GM13977 (cell line): ENCODE measurements at regions not wholly inside any gene's neighbourhood (a gene's known extent, or its start where the extent isn't known, plus 50 kb on each side); places are given as distances from the start of the nearest gene placed in this dataset.

Source experiments
- DNase-seq: peaks from one replicate; pipeline ENCODE4 v3.0.0; 2012; ENCODE audit warnings: low spot score
- in situ Hi-C: fragments of 300-500 bp; cut with MboI; formaldehyde crosslinking; loops from one replicate; pipeline ENCODE4 v1.12.0; 2022; ENCODE audit warnings: low sequenced_read_pairs, low pct_unique_long_range_greater_than_20kb, mixed read lengths, inconsistent platforms; ENCODE audit not compliant: unreplicated experiment
- TF ChIP-seq, protein P1 (sequence below): IDR thresholded peaks from 2 replicates; pipeline ENCODE4 v1.5.1; 2012; ENCODE audit warnings: mild to moderate bottlenecking, control low read depth; ENCODE audit not compliant: insufficient read depth; ENCODE audit errors: extremely low read depth, missing control alignments

DNA sequence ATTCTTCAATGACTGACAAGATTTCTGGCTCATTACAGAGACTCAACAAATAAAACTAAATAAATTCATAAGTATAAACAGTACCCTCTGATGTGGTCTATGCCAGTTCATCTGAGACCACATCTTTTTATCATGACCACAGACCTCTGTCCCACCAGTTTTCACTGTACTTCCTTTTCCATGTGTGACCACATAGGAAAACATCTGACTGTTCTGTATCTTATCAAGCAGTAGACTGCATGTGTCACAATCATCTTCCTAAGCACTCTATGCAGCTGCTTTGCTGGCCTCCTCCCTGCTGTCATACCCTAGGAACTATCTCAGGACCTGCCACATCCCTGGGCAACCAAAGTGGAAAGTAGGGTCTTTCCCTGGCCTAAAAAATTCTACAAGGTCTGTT lies 205.0 kb upstream of the ZNF462 start:
- DNase-seq, result no peak
- in situ Hi-C loops, result no loop called here
- TF ChIP-seq, protein P1, sequence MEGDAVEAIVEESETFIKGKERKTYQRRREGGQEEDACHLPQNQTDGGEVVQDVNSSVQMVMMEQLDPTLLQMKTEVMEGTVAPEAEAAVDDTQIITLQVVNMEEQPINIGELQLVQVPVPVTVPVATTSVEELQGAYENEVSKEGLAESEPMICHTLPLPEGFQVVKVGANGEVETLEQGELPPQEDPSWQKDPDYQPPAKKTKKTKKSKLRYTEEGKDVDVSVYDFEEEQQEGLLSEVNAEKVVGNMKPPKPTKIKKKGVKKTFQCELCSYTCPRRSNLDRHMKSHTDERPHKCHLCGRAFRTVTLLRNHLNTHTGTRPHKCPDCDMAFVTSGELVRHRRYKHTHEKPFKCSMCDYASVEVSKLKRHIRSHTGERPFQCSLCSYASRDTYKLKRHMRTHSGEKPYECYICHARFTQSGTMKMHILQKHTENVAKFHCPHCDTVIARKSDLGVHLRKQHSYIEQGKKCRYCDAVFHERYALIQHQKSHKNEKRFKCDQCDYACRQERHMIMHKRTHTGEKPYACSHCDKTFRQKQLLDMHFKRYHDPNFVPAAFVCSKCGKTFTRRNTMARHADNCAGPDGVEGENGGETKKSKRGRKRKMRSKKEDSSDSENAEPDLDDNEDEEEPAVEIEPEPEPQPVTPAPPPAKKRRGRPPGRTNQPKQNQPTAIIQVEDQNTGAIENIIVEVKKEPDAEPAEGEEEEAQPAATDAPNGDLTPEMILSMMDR, result no peak

DNA sequence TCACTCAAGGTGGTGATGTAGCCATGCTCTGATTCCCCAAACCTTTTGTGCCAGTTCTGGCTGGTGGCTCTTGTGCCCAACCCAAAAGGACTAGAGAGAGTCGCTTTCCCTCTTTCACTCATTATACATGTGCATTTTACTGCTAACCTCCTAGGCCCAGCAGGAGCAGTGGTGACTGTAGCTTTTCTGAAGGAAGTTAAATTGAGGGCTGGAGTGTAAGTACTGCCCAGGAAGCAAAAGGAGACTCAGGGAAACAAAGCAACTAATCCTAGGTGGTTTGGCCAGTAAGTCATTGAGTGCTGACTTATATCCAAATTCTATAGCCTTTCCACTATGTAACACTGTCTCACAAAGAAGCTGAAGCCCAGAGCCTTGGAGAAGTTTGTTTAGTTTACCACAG lies 194.4 kb upstream of the ZNF462 start:
- TF ChIP-seq, protein P1, result no peak
- in situ Hi-C loops, result no loop called here
- DNase-seq, result no peak

DNA sequence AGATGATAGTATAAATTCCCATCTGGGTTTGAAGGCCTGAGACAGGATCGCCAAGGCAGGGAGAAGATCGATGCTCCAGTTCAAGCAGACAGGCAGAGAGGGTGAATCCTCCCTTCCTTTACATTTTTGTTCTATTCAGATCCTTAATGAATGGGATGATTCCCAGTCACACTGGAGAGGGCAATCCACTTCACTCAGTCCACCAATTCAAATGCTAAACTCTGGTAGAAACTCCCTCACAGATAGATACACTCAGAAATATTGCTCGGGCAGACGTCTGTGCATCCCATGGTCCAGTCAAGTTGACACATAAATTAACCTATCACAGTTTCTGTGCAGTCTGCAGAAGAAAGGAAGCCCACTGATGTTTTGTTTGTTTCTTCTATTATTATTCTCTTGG lies 193.1 kb upstream of the ZNF462 start:
- TF ChIP-seq, protein P1, result no peak
- in situ Hi-C loops, result no loop called here
- no peak for DNase-seq

DNA sequence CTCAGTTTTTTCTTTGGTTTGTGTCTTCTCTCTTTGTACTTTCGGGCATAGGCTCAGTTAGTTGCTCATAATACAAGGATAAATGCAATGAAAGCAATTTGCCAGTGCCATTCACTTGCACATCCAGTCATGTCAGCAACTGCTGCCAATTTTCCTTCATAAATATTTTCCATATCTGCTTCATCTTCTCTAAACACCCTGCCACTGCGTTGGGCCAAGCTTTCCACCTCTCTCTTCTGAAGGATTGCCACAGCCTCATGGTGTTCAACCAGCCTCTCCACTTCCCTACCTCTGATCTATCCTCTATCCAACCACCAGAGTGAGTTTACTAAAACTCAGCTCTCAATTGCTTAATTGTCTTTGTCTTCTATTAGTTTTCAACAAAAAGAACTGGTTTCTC lies 192.5 kb upstream of the ZNF462 start:
- TF ChIP-seq, protein P1, result no peak
- in situ Hi-C loops, result no loop called here
- no peak for DNase-seq

DNA sequence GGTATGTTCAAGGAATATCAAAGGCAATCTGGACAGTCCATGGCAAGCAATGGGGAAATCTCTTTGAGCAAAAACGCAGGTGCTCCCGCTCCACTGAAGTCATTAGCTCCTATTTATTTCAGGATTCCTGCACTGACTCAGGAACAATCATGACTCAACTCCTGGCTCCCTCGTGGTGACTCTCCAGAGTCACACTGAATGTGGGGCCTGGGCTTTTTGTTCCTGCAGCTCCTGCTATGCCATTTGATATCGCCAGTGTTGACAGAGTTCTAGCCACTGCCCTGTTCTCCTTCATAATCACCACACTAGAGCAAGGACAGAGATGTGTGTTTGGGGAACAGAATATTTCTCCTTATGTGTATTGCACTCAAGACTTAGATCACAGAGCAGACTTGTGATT lies 187.2 kb upstream of the ZNF462 start:
- DNase-seq, result no peak
- TF ChIP-seq, protein P1, result no peak
- in situ Hi-C loops, result no loop called here

DNA sequence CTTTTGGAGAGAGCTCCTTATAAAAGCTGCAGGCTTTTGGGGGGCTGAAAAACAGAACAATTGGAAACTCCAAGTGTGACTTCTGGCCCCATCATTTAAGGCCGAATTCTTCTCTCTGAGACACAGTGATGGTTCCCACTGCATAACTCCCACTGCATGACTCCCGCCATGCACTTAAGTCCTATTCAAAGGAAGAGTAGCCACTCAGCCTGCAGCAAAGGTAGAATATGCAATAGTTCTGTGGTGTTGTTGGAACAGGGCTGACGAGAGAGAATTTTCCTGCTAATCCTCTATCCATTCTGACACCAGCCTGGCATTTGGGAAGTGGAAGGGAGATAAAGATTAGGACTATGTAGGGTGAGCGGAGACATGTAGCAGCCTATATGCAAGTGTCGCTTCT lies 185.6 kb upstream of the ZNF462 start:
- TF ChIP-seq, protein P1, result no peak
- in situ Hi-C loops, result no loop called here
- DNase-seq, result no peak

DNA sequence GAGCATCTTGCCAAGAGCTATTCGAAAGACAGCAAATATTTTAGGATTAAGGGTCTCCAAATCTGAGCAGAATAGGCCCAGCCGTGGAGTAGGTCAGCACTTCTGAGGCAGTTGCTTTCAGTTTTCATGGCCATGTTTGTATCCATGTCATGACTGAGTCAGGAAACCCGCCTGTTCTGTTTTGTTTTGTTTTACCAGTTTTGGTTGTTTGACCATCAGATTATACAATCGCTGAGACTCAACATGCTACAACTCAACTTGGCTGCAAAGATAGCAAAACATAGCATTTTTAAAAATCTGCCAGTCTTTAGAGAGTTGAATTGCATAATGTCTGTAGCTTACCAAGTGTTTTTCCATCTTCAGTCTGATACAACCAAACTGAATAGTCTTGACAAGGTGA lies 185.1 kb upstream of the ZNF462 start:
- TF ChIP-seq, protein P1, result no peak
- in situ Hi-C loops, result no loop called here
- DNase-seq, result no peak
